ENCODE measurements at regions not wholly inside any gene's neighbourhood (a gene's known extent, or its start where the extent isn't known, plus 50 kb on each side); places are given as distances from the start of the nearest gene placed in this dataset.

GRCh38 chr22:48181263-48181955 lies 1419.0 kb downstream of the TBC1D22A start:
- Histone ChIP-seq H2AFZ (ENCODE audit: insufficient read depth, low read depth, low read length, poor library complexity, severe bottlenecking) (no peak overlapping the region), H3K4me2 (replicated peaks; ENCODE audit: low read depth, low read length, poor library complexity, severe bottlenecking) (no peak overlapping the region), H3K4me3 (ENCODE audit: control extremely low read depth in 1 of 5, extremely low read depth in 1 of 5, insufficient read depth in 1 of 5, low read depth in 2 of 5, low read length in 4 of 5) (no peak overlapping the region), H4K20me1 (ENCODE audit: control insufficient read depth, insufficient read depth, low read length, poor library complexity, severe bottlenecking) (no peaks in the 10 kb centered on the region), H3K27ac (ENCODE audit: low read length in 2 of 2) (no peak overlapping the region), H3K79me2 (ENCODE audit: control insufficient read depth, insufficient read depth, low read length) (no peaks in the 10 kb centered on the region), H3K4me1 (ENCODE audit: control insufficient read depth in 2 of 2, insufficient read depth in 2 of 2, low read length in 2 of 2) (no peaks in the 10 kb centered on the region), H3K36me3 (replicated peaks in 1 of 2; ENCODE audit: control extremely low read depth in 1 of 2, control insufficient read depth in 1 of 2, extremely low read depth in 1 of 2, insufficient read depth in 2 of 2, low read length in 1 of 2) (no peaks in the 10 kb centered on the region), H3K9me3 (ENCODE audit: control extremely low read depth in 1 of 3, control insufficient read depth in 2 of 3, insufficient read depth in 1 of 3, low read length in 2 of 3) (peaks cover 0 to 6% (median 0%) of the 10 kb centered on the region in 3 donors), H3K9ac (ENCODE audit: low read length) (no peak overlapping the region), H3K27me3 (replicated peaks in 1 of 4; ENCODE audit: control extremely low read depth in 1 of 4, control insufficient read depth in 3 of 4, insufficient read depth in 4 of 4, low read length in 3 of 4) (no peaks in the 10 kb centered on the region)
- intact Hi-C loops (cut with micrococcal nuclease): no loop called here
- no peaks in the 10 kb centered on the region for H3K4me1 Mint-ChIP-seq
- H3K27ac Mint-ChIP-seq: no peak overlapping the region
- CTCF ChIA-PET: no interaction called here
- WGBS (ENCODE audit: insufficient coverage): 93% methylated on average over 4 of the region's 18 CpGs
- no peak overlapping the region for H3K4me3 Mint-ChIP-seq
- no peak for ATAC-seq (ENCODE audit: low read depth)
- no peak for DNase-seq
- peaks cover 3% of the 10 kb centered on the region for H3K27me3 Mint-ChIP-seq
- POLR2A ChIA-PET: no interaction called here
- no peak for TF ChIP-seq CTCF (IDR thresholded peaks at IDR 0.05)
- no peak for TF ChIP-seq EZH2 (IDR thresholded peaks at IDR 0.05; ENCODE audit: borderline replicate concordance, insufficient read depth, low read depth, low read length, poor library complexity, severe bottlenecking)
- H3K9me3 Mint-ChIP-seq (ENCODE audit: insufficient read depth): no peaks in the 10 kb centered on the region

GRCh38 chr22:48180631-48181030 lies 1418.2 kb downstream of the TBC1D22A start:
- Histone ChIP-seq H4K20me1 (ENCODE audit: control insufficient read depth, insufficient read depth, low read length, poor library complexity, severe bottlenecking) (no peaks in the 10 kb centered on the region), H3K27ac (ENCODE audit: low read length in 2 of 2) (no peak overlapping the region), H3K4me3 (ENCODE audit: control extremely low read depth in 1 of 5, extremely low read depth in 1 of 5, insufficient read depth in 1 of 5, low read depth in 2 of 5, low read length in 4 of 5) (no peak overlapping the region), H3K4me2 (replicated peaks; ENCODE audit: low read depth, low read length, poor library complexity, severe bottlenecking) (no peak overlapping the region), H3K79me2 (ENCODE audit: control insufficient read depth, insufficient read depth, low read length) (no peaks in the 10 kb centered on the region), H3K4me1 (ENCODE audit: control insufficient read depth in 2 of 2, insufficient read depth in 2 of 2, low read length in 2 of 2) (no peaks in the 10 kb centered on the region), H3K36me3 (replicated peaks in 1 of 2; ENCODE audit: control extremely low read depth in 1 of 2, control insufficient read depth in 1 of 2, extremely low read depth in 1 of 2, insufficient read depth in 2 of 2, low read length in 1 of 2) (no peaks in the 10 kb centered on the region), H2AFZ (ENCODE audit: insufficient read depth, low read depth, low read length, poor library complexity, severe bottlenecking) (no peak overlapping the region), H3K27me3 (replicated peaks in 1 of 4; ENCODE audit: control extremely low read depth in 1 of 4, control insufficient read depth in 3 of 4, insufficient read depth in 4 of 4, low read length in 3 of 4) (no peaks in the 10 kb centered on the region), H3K9me3 (ENCODE audit: control extremely low read depth in 1 of 3, control insufficient read depth in 2 of 3, insufficient read depth in 1 of 3, low read length in 2 of 3) (peaks cover 0 to 6% (median 0%) of the 10 kb centered on the region in 3 donors), H3K9ac (ENCODE audit: low read length) (no peak overlapping the region)
- 83% methylated on average over 4 of the region's 4 CpGs for WGBS (ENCODE audit: insufficient coverage)
- Mint-ChIP-seq H3K9me3 (ENCODE audit: insufficient read depth) (no peaks in the 10 kb centered on the region), H3K4me3 (no peak overlapping the region), H3K4me1 (no peaks in the 10 kb centered on the region), H3K27me3 (peaks cover 3% of the 10 kb centered on the region), H3K27ac (no peak overlapping the region)
- ChIA-PET POLR2A (no interaction called here), CTCF (no interaction called here)
- intact Hi-C loops (cut with micrococcal nuclease): no loop called here
- TF ChIP-seq EZH2 (IDR thresholded peaks at IDR 0.05; ENCODE audit: borderline replicate concordance, insufficient read depth, low read depth, low read length, poor library complexity, severe bottlenecking) (no peak), CTCF (IDR thresholded peaks at IDR 0.05) (no peak)
- DNase-seq: no peak
- ATAC-seq (ENCODE audit: low read depth): no peak
